ENCODE measurements at regions not wholly inside any gene's neighbourhood (a gene's known extent, or its start where the extent isn't known, plus 50 kb on each side); places are given as distances from the start of the nearest gene placed in this dataset.

- H3K36me3 ChIP-seq: no peaks in the 10 kb centered on the region
- TF ChIP-seq POLR2AphosphoS5 (IDR thresholded peaks at IDR 0.05) (no peak), POLR2A (IDR thresholded peaks at IDR 0.05) (no peak)
- TF ChIP-seq, protein P1, sequence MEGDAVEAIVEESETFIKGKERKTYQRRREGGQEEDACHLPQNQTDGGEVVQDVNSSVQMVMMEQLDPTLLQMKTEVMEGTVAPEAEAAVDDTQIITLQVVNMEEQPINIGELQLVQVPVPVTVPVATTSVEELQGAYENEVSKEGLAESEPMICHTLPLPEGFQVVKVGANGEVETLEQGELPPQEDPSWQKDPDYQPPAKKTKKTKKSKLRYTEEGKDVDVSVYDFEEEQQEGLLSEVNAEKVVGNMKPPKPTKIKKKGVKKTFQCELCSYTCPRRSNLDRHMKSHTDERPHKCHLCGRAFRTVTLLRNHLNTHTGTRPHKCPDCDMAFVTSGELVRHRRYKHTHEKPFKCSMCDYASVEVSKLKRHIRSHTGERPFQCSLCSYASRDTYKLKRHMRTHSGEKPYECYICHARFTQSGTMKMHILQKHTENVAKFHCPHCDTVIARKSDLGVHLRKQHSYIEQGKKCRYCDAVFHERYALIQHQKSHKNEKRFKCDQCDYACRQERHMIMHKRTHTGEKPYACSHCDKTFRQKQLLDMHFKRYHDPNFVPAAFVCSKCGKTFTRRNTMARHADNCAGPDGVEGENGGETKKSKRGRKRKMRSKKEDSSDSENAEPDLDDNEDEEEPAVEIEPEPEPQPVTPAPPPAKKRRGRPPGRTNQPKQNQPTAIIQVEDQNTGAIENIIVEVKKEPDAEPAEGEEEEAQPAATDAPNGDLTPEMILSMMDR (IDR thresholded peaks at IDR 0.05): no peak
- no peak overlapping the region for H3K27ac ChIP-seq
- H3K9me3 ChIP-seq: no peaks in the 10 kb centered on the region
- intact Hi-C loops (cut with DNase I; ENCODE audit: low total_unique reads): no loop called here
- H3K4me3 ChIP-seq: no peak overlapping the region
- H3K27me3 ChIP-seq: no peaks in the 10 kb centered on the region
- no peaks in the 10 kb centered on the region for H3K4me1 ChIP-seq
- no peak for DNase-seq (ENCODE audit: low spot score in 2 of 2)
Observed at GRCh38 chr13:103734837-103735236, 668.6 kb upstream of the SLC10A2 start.

DNA sequence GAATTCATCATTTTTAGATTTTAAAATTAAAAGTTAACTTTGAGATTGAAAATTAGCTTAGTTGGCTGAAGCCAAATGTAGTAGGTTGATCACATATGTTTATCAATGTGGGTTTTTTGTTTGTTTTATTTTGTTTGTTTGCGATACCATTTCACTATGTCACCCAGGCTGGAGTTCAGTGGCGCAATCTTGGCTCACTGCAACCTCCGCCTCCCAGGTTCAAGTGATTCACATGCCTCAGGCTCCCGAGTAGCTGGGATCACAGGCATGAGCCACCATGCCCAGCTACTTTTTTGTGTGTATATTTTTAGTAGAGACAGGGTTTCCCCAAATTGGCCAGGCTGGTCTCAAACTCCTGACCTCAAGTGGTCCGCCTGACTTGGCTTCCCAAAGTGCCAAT lies 665.7 kb upstream of the SLC10A2 start:
- no peak overlapping the region for H3K4me3 ChIP-seq
- intact Hi-C loops (cut with DNase I; ENCODE audit: low total_unique reads): no loop called here
- H3K4me1 ChIP-seq: no peaks in the 10 kb centered on the region
- no peaks in the 10 kb centered on the region for H3K9me3 ChIP-seq
- DNase-seq (ENCODE audit: low spot score in 2 of 2): no peak
- no peaks in the 10 kb centered on the region for H3K36me3 ChIP-seq
- no peak overlapping the region for H3K27ac ChIP-seq
- no peaks in the 10 kb centered on the region for H3K27me3 ChIP-seq
- TF ChIP-seq POLR2A (IDR thresholded peaks at IDR 0.05) (no peak), POLR2AphosphoS5 (IDR thresholded peaks at IDR 0.05) (no peak)
- TF ChIP-seq, protein P1 (IDR thresholded peaks at IDR 0.05): no peak

DNA sequence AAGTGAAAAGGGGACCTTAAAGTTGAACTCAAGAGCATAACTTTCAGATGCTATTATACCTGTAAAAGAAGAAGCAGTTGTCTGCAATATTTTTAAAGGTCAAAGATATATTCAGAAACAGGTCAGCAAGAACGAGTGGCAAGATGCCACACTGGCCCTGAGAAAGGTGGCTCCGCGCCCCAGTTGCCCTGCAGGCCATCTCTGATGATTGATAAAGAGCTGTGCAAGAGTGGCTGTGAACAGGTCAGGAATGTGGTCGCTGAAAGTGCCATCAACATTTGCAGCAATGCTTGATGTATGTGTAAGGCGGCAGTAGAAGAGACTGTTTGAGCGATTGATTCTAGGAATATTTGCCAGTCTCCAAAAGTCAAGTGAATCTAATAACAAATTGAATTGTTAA lies 664.2 kb upstream of the SLC10A2 start:
- H3K27ac ChIP-seq: no peak overlapping the region
- no peaks in the 10 kb centered on the region for H3K9me3 ChIP-seq
- no peaks in the 10 kb centered on the region for H3K36me3 ChIP-seq
- no peak for DNase-seq (ENCODE audit: low spot score in 2 of 2)
- no peak overlapping the region for H3K4me3 ChIP-seq
- no peak for TF ChIP-seq POLR2A (IDR thresholded peaks at IDR 0.05)
- TF ChIP-seq, protein P1 (IDR thresholded peaks at IDR 0.05): no peak
- no peak for TF ChIP-seq POLR2AphosphoS5 (IDR thresholded peaks at IDR 0.05)
- intact Hi-C loops (cut with DNase I; ENCODE audit: low total_unique reads): no loop called here
- H3K4me1 ChIP-seq: no peaks in the 10 kb centered on the region
- no peaks in the 10 kb centered on the region for H3K27me3 ChIP-seq

DNA sequence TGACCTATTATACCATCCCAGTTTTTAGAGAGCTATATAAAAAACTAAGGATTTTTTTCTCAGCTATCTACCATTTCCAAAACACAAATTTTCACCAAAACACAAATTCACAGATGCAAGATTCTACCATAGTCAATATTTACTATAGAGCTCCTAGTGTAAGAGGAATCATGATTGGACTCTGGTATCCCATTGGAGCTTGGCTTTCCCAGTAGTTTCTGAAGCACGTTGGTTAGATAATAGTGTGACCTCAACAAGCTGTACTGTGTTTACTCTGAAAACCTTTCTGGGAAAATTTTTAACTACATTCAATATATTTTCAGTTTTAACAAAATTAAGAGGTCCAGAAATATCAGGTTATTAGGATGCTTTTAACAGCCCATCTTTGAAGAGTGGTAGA lies 660.6 kb upstream of the SLC10A2 start:
- Histone ChIP-seq H3K4me3 (no peak overlapping the region), H3K4me1 (no peaks in the 10 kb centered on the region), H3K27me3 (no peaks in the 10 kb centered on the region), H3K27ac (no peak overlapping the region), H3K9me3 (no peaks in the 10 kb centered on the region), H3K36me3 (no peaks in the 10 kb centered on the region)
- intact Hi-C loops (cut with DNase I; ENCODE audit: low total_unique reads): no loop called here
- DNase-seq (ENCODE audit: low spot score in 2 of 2): no peak
- no peak for TF ChIP-seq POLR2A (IDR thresholded peaks at IDR 0.05)
- TF ChIP-seq, protein P1 (IDR thresholded peaks at IDR 0.05): no peak
- no peak for TF ChIP-seq POLR2AphosphoS5 (IDR thresholded peaks at IDR 0.05)

- Histone ChIP-seq H3K27ac (no peak overlapping the region), H3K9me3 (no peaks in the 10 kb centered on the region), H3K4me1 (no peaks in the 10 kb centered on the region), H3K4me3 (no peak overlapping the region), H3K36me3 (no peaks in the 10 kb centered on the region), H3K27me3 (no peaks in the 10 kb centered on the region)
- no peak for DNase-seq (ENCODE audit: low spot score in 2 of 2)
- intact Hi-C loops (cut with DNase I; ENCODE audit: low total_unique reads): no loop called here
- TF ChIP-seq POLR2A (IDR thresholded peaks at IDR 0.05) (no peak), POLR2AphosphoS5 (IDR thresholded peaks at IDR 0.05) (no peak)
- TF ChIP-seq, protein P1 (IDR thresholded peaks at IDR 0.05): no peak
Observed at GRCh38 chr13:103716718-103717117, 650.5 kb upstream of the SLC10A2 start.

Data from breast epithelium (tissue), 4 donors.